Ovary (tissue), 7 donors: ENCODE measurements at regions not wholly inside any gene's neighbourhood (a gene's known extent, or its start where the extent isn't known, plus 50 kb on each side); places are given as distances from the start of the nearest gene placed in this dataset.

Source experiments
- DNase-seq, 5 donors: peaks; one replicate each; pipeline ENCODE4 v3.0.0-alpha.2; 2019 to 2020
- H3K27ac ChIP-seq, 2 donors: fragments of 200-600 bp; one replicate each; pipeline versions ENCODE4 v1.5.1 to v1.8.0; 2019 to 2022
- H3K27me3 ChIP-seq: fragments of 200-600 bp; one replicate; pipeline ENCODE4 v1.8.0; 2022
- H3K36me3 ChIP-seq: fragments of 200-600 bp; sonication (generic); one replicate; pipeline ENCODE4 v1.5.1; 2019
- H3K4me1 ChIP-seq: one replicate; pipeline ENCODE4 v1.8.1; 2013; ENCODE audit warnings: mild to moderate bottlenecking, moderate library complexity; ENCODE audit not compliant: insufficient read depth
- H3K4me3 ChIP-seq: fragments of 200-600 bp; sonication (generic); one replicate; pipeline ENCODE4 v1.5.1; 2017
- H3K9me3 ChIP-seq, 2 donors: fragments of 200-600 bp in 1 of 2; sonication (generic) in 1 of 2; one replicate each; pipeline versions ENCODE4 v1.5.1 to v1.8.1; 2013 to 2019; ENCODE audit warnings: mild to moderate bottlenecking in 1 of 2, moderate library complexity in 1 of 2
- CTCF ChIP-seq, 3 donors: fragments of 450-650 bp in 2 of 3; fragments of 200-600 bp in 1 of 3; IDR thresholded peaks; one replicate each; pipeline versions ENCODE4 v1.5.1 to v1.8.0; 2016 to 2022; ENCODE audit warnings: antibody characterized with exemption in 3 of 3, mild to moderate bottlenecking in 1 of 3
- EP300 ChIP-seq: sonication (generic); formaldehyde crosslinking; IDR thresholded peaks from one replicate; pipeline ENCODE4 v1.6.1; 2017; ENCODE audit warnings: antibody characterized with exemption
- POLR2A ChIP-seq: fragments of 450-650 bp; IDR thresholded peaks from one replicate; pipeline ENCODE4 v1.6.1; 2017; ENCODE audit warnings: antibody characterized with exemption, mild to moderate bottlenecking, moderate library complexity
- WGBS, 3 donors: extraction: QIAGEN DNeasy Blood & Tissue Kit in 1 of 3; methylation state at CpG; one replicate each; pipeline versions ENCODE4 v1.1.5 to v1.1.7; 2013 to 2017; 5-methylcytosine and 5-hydroxymethylcytosine counted together
- intact Hi-C, 4 donors: fragments of 100-400 bp; cut with DNase I; formaldehyde crosslinking; loops; one replicate each; pipeline versions ENCODE4 v1.11.0 to v1.15.1; 2022 to 2023
- donor health status: DM: no; HTN: no; CAD: no; lungs with moderate emphysema.
- donor health status: DM: no; HTN: no; CAD: no.
- donor health status: Bipolar disorder and iron deficiency.
- donor health status: DM: no; HTN: no; CAD: no.
- donor health status: DM: yes; HTN: yes; CAD: no.

GRCh38 chr21:22827422-22827821 lies 1829.2 kb downstream of the NCAM2 start:
- intact Hi-C loops: no loop called here

GRCh38 chr21:22842875-22843274 lies 1844.7 kb downstream of the NCAM2 start:
- no peaks in the 10 kb centered on the region for H3K4me1 ChIP-seq
- no peak for TF ChIP-seq EP300
- no peak for TF ChIP-seq POLR2A
- no peak for TF ChIP-seq CTCF (IDR thresholded peaks at IDR 0.05)
- no peak overlapping the region for H3K27ac ChIP-seq
- DNase-seq: no peak
- no peaks in the 10 kb centered on the region for H3K27me3 ChIP-seq
- H3K9me3 ChIP-seq: peaks cover 0 to 4% of the 10 kb centered on the region in 2 donors
- 58 to 65% (median 61%) methylated on average over 3 of the region's 3 CpGs for WGBS, 3 donors
- no peaks in the 10 kb centered on the region for H3K36me3 ChIP-seq
- intact Hi-C loops: no loop called here
- H3K4me3 ChIP-seq: no peak overlapping the region

More at GRCh38 chr21:22827422-22827821, 1829.2 kb downstream of the NCAM2 start:
- H3K9me3 ChIP-seq: no peaks in the 10 kb centered on the region
- no peak for DNase-seq
- H3K36me3 ChIP-seq: no peaks in the 10 kb centered on the region
- H3K4me1 ChIP-seq: no peaks in the 10 kb centered on the region
- no peak overlapping the region for H3K4me3 ChIP-seq
- no peaks in the 10 kb centered on the region for H3K27me3 ChIP-seq
- TF ChIP-seq POLR2A (no peak), CTCF (IDR thresholded peaks at IDR 0.05) (no peak)
- H3K27ac ChIP-seq: no peak overlapping the region

- H3K27ac ChIP-seq: no peak overlapping the region
- 73 to 83% (median 77%) methylated on average over 1 of the region's 1 CpG for WGBS, 3 donors
- TF ChIP-seq EP300 (no peak), POLR2A (no peak), CTCF (IDR thresholded peaks at IDR 0.05) (no peak)
- no peaks in the 10 kb centered on the region for H3K36me3 ChIP-seq
- DNase-seq: no peak
- H3K27me3 ChIP-seq: no peaks in the 10 kb centered on the region
- intact Hi-C loops: no loop called here
- no peak overlapping the region for H3K4me3 ChIP-seq
- no peaks in the 10 kb centered on the region for H3K9me3 ChIP-seq
- H3K4me1 ChIP-seq: no peaks in the 10 kb centered on the region
Observed at GRCh38 chr21:22855581-22855980, 1857.4 kb downstream of the NCAM2 start.

- Histone ChIP-seq H3K27ac (no peak overlapping the region), H3K4me3 (no peak overlapping the region), H3K27me3 (no peaks in the 10 kb centered on the region), H3K4me1 (no peaks in the 10 kb centered on the region), H3K9me3 (no peaks in the 10 kb centered on the region), H3K36me3 (no peaks in the 10 kb centered on the region)
- intact Hi-C loops: no loop called here
- WGBS, 3 donors: 85 to 87% (median 85%) methylated on average over 4 of the region's 4 CpGs
- TF ChIP-seq EP300 (no peak), POLR2A (no peak), CTCF (IDR thresholded peaks at IDR 0.05) (no peak)
- DNase-seq: no peak
Observed at GRCh38 chr21:22871692-22872091, 1873.5 kb downstream of the NCAM2 start.

GRCh38 chr21:22880573-22880972 lies 1882.4 kb downstream of the NCAM2 start:
- Histone ChIP-seq H3K4me3 (no peak overlapping the region), H3K4me1 (no peaks in the 10 kb centered on the region), H3K27ac (no peak overlapping the region), H3K36me3 (no peaks in the 10 kb centered on the region), H3K27me3 (no peaks in the 10 kb centered on the region), H3K9me3 (no peaks in the 10 kb centered on the region)
- TF ChIP-seq CTCF (IDR thresholded peaks at IDR 0.05) (no peak), EP300 (no peak), POLR2A (no peak)
- no peak for DNase-seq
- intact Hi-C loops: no loop called here
- 25 to 46% (median 33%) methylated on average over 1 of the region's 1 CpG for WGBS, 3 donors
